Left lung (tissue), 4 donors: ENCODE measurements at regions not wholly inside any gene's neighbourhood (a gene's known extent, or its start where the extent isn't known, plus 50 kb on each side); places are given as distances from the start of the nearest gene placed in this dataset.
"Not testable (repeated sequence)": the region's sequence is repeated elsewhere in the genome, so short reads cannot be mapped to it uniquely, and the experiment has no call there.

Experiments
- ATAC-seq: fragments of 200-7000 bp; cut with Tn5 transposase; one replicate; pipeline ENCODE4 v1.9.1; 2020; ENCODE audit warnings: moderate library complexity
- DNase-seq, 4 donors: peaks; one replicate each; pipeline ENCODE4 v3.0.0-alpha.2; 2013 to 2020
- H3K27ac ChIP-seq, 2 donors: fragments of 200-600 bp; sonication (generic) in 1 of 2; one replicate each; pipeline versions ENCODE4 v1.5.0 to v1.8.0; 2020 to 2021
- H3K27me3 ChIP-seq, 2 donors: fragments of 200-600 bp; sonication (generic) in 1 of 2; one replicate each; pipeline versions ENCODE4 v1.5.0 to v1.8.0; 2020 to 2021
- H3K36me3 ChIP-seq, 2 donors: fragments of 200-600 bp; sonication (generic) in 1 of 2; one replicate each; pipeline versions ENCODE4 v1.5.0 to v1.8.0; 2020 to 2021
- H3K4me1 ChIP-seq, 2 donors: fragments of 200-600 bp; one replicate each; pipeline ENCODE4 v1.8.0; 2021
- H3K4me3 ChIP-seq, 2 donors: fragments of 200-600 bp; sonication (generic) in 1 of 2; one replicate each; pipeline versions ENCODE4 v1.5.0 to v1.8.0; 2020 to 2021; ENCODE audit warnings: mild to moderate bottlenecking in 1 of 2
- H3K9me3 ChIP-seq, 2 donors: fragments of 200-600 bp; sonication (generic) in 1 of 2; one replicate each; pipeline versions ENCODE4 v1.5.0 to v1.8.0; 2020 to 2021
- intact Hi-C, 2 donors: fragments of 100-400 bp; cut with DNase I; formaldehyde crosslinking; loops; one replicate each; pipeline versions ENCODE4 v1.11.2 to v1.14.2; 2022
- TF ChIP-seq, protein P1 (sequence below), 2 donors: fragments of 200-600 bp; sonication (generic) in 1 of 2; IDR thresholded peaks; one replicate each; pipeline versions ENCODE4 v1.5.0 to v1.8.0; 2021; ENCODE audit warnings: antibody characterized with exemption in 2 of 2
- donor health status: DM: no; HTN: yes; CAD: no.
- donor health status: DM: no; HTN: no; CAD: no.

DNA sequence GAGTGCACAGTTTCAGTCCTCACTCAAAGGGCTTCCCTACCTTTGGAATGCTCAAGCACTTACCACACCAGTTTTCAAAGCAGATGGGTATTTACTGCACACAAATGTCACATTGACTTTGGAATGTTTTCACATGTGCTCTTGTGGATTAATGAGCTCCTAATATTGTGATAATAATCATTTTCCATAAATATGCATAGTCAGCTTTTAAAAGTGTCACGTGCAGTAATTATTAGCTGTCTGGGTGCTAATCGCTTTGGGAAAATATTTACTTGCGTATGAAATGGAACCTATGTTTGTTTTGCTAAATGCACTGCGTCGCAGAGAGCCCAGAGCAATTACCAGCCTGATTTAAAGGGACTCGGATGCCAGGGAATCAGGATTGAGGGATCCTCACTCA, 229.3 kb downstream of the SMAD2 start:
- Histone ChIP-seq H3K36me3 (no peaks in the 10 kb centered on the region), H3K4me1 (no peaks in the 10 kb centered on the region), H3K27me3 (no peaks in the 10 kb centered on the region), H3K27ac (no peak overlapping the region), H3K4me3 (no peak overlapping the region), H3K9me3 (no peaks in the 10 kb centered on the region)
- intact Hi-C loops: no loop called here
- ATAC-seq (no peak), DNase-seq (no peak)
- TF ChIP-seq, protein P1, sequence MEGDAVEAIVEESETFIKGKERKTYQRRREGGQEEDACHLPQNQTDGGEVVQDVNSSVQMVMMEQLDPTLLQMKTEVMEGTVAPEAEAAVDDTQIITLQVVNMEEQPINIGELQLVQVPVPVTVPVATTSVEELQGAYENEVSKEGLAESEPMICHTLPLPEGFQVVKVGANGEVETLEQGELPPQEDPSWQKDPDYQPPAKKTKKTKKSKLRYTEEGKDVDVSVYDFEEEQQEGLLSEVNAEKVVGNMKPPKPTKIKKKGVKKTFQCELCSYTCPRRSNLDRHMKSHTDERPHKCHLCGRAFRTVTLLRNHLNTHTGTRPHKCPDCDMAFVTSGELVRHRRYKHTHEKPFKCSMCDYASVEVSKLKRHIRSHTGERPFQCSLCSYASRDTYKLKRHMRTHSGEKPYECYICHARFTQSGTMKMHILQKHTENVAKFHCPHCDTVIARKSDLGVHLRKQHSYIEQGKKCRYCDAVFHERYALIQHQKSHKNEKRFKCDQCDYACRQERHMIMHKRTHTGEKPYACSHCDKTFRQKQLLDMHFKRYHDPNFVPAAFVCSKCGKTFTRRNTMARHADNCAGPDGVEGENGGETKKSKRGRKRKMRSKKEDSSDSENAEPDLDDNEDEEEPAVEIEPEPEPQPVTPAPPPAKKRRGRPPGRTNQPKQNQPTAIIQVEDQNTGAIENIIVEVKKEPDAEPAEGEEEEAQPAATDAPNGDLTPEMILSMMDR (IDR thresholded peaks at IDR 0.05): no peak

DNA sequence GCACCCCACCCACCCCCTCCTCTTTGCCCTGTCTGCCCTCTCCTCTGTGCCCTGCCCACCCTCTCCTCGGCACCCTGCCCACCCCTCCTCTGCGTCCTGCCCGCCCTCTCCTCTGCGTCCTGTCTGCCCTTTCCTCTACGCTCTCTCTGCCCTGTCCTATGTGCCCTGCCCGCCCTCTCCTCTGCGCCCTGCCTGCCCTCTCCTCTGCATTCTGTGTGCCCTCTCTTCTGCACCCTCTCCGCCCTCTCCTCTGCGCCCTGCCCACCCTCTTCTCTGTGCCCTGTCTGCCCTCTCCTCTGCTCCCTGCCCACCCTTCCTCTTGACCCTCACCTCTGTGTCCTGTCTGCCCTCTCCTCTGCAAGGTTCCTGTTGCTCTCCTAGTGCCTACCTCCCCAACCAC, 233.6 kb downstream of the SMAD2 start:
- ATAC-seq (no peak), DNase-seq (no peak)
- Histone ChIP-seq H3K36me3 (no peaks in the 10 kb centered on the region), H3K27ac (no peak overlapping the region), H3K4me1 (no peaks in the 10 kb centered on the region), H3K27me3 (no peaks in the 10 kb centered on the region), H3K4me3 (no peak overlapping the region), H3K9me3 (no peaks in the 10 kb centered on the region)
- intact Hi-C loops: no loop called here
- TF ChIP-seq, protein P1 (IDR thresholded peaks at IDR 0.05): no peak

DNA sequence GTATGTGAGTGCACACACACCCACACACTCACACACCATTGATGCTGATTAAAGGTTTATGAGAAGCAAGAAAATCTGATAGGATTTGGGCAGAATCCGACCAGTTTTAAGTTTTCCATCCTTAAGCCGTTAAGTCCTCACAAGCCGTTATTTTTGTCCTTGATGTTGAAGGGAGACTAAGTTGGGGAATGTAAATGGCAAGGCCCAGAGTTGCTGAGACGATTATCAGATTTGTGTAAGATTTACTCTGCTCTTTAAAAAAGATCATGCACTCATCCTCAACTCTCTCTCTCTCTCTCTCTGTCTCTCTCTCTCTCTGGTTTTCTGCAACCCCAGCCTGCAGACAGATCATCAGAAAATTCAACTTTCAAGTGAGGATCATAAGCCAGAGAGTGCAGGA, 238.8 kb downstream of the SMAD2 start:
- intact Hi-C loops: no loop called here
- TF ChIP-seq, protein P1 (IDR thresholded peaks at IDR 0.05): no peak

DNA sequence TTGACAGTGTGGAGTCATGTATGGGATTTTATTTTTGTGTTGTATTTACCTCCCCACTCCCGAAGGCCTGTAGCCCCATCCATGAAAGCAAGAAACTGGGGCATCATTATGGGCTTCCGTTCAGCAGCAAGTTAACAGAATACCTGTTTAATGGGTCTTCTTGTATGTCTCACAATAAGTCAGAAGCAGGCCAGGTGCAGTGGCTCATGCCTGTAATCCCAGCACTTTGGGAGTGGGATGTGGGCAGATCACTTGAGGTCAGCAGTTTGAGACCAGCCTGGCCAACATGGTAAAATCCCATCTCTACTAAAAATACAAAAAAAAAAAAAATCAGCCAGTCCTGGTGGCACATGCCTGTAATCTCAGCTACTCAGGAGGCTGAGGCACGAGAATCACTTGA, 239.7 kb downstream of the SMAD2 start:
- H3K27me3 ChIP-seq, H3K9me3 ChIP-seq, H3K4me1 ChIP-seq, H3K36me3 ChIP-seq, DNase-seq, H3K4me3 ChIP-seq, H3K27ac ChIP-seq, ATAC-seq, intact Hi-C loops: not testable (repeated sequence)

More for the DNA sequence above, 238.8 kb downstream of the SMAD2 start:
- H3K27me3 ChIP-seq: no peaks in the 10 kb centered on the region
- H3K4me3 ChIP-seq: no peak overlapping the region
- H3K36me3 ChIP-seq: no peaks in the 10 kb centered on the region
- H3K27ac ChIP-seq: no peak overlapping the region
- DNase-seq (no peak), ATAC-seq (no peak)
- no peaks in the 10 kb centered on the region for H3K4me1 ChIP-seq
- no peaks in the 10 kb centered on the region for H3K9me3 ChIP-seq

DNA sequence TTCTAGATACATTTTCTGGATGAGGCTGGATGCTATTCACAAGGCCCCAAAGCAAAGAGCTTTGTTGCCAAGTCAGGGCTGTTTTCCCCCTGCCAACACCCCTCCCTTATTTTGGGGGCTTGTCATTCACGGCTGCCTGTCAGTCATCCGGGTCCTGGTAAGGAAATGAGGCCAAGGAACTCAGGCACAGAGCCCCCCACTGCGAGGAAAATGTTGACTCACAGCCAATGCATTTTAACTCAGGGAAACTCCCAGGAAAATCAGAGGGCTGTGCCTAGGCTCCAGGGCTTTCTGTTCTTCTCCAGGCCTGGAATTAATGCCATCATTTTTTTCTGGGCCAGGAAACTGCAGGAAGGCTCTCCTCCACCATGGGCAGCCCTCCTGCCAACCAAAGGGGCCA, 241.1 kb downstream of the SMAD2 start:
- Histone ChIP-seq H3K9me3 (no peaks in the 10 kb centered on the region), H3K4me3 (no peak overlapping the region), H3K27ac (no peak overlapping the region), H3K27me3 (no peaks in the 10 kb centered on the region), H3K36me3 (no peaks in the 10 kb centered on the region), H3K4me1 (no peaks in the 10 kb centered on the region)
- ATAC-seq (no peak), DNase-seq (no peak)
- TF ChIP-seq, protein P1 (IDR thresholded peaks at IDR 0.05): no peak
- intact Hi-C loops: no loop called here

DNA sequence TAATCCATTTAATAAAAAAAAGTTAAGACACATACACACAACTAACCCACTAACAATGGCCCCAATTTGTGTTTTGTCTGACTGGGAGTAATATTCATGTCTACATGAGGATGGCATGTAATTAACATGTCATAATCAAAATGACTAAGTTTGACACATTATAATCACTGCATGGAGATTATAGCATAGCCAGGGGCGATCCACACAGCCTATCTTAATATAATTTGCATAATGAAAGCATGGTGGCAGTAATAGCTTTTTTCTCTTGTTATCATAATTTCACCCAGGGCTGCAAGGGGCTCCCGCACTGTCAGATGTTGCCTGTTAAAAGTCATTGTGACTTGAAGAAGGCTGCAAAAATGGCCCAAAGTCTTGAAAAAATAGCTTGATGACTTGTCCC, 243.7 kb downstream of the SMAD2 start:
- Histone ChIP-seq H3K9me3 (no peaks in the 10 kb centered on the region), H3K27me3 (no peaks in the 10 kb centered on the region), H3K4me1 (no peaks in the 10 kb centered on the region), H3K27ac (no peak overlapping the region), H3K36me3 (no peaks in the 10 kb centered on the region), H3K4me3 (no peak overlapping the region)
- intact Hi-C loops: no loop called here
- no peak for DNase-seq
- no peak for ATAC-seq
- TF ChIP-seq, protein P1 (IDR thresholded peaks at IDR 0.05): no peak
